ENCODE measurements at regions not wholly inside any gene's neighbourhood (a gene's known extent, or its start where the extent isn't known, plus 50 kb on each side); places are given as distances from the start of the nearest gene placed in this dataset.

DNA sequence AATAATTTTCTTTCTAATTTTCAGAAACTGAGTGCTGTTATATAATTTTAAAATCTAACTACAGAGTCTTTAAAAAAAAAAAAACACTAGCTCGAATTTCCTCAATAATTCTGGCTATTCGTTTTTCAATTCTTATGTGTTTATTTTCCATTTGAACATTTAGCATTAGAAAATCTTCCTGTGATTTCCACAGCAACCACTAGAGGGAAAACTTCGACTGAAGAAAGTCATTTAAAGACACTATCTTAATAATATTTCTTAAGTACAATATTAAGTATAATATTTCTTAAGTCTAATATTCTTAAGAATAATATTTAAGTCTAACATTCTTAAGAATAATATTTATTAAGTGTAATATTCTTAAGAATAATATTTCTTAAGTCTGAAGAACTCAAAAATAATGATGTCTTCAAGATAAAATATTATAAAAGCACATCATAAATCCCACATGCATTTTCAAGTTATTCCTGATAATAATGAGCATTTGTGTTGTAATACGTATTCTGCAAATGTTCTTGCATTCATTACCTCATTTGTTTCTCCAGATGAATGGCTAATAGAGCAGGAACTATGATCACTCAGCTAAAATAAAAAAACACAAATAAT, 118.4 kb upstream of the WDR17 start:
- DNase-seq, result peak; percentile 34

DNA sequence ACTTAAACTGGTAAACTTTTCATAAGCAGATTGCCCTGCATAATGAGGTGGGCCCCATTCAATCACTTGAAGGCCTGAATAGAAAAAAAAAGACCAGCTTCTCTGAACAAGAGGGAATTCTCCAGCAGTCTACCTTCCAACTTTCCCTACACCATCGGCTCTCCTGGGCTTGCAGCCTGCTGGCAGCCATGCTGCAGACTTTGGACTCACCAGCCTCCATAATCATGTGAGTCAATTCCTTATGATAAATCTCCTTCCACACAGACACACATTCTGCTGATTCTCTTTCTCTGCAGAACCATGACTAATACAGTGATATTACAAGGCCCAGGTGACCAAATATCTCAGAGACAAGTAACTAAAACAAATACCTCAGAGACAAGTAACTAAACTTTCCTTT, 113.8 kb upstream of the WDR17 start:
- DNase-seq, result no peak

DNA sequence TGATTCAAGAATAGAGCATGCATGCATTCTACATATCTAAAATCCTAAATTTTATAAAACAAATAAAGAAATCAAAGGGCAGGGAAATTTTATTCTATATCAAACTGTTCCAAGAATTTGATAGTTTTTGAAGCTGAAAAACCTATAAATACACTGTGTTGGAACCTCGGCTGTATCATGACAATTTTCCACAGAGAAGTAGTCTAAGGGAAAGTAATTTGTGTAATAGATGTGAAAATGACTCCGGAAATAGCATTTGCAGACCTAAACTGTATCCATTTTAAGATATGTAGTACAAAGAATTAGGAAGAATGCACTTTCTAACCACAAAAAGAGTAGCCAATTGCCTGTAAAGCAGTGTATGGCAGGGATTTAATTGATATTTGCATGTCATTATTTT, 112.5 kb upstream of the WDR17 start:
- no peak for DNase-seq

DNA sequence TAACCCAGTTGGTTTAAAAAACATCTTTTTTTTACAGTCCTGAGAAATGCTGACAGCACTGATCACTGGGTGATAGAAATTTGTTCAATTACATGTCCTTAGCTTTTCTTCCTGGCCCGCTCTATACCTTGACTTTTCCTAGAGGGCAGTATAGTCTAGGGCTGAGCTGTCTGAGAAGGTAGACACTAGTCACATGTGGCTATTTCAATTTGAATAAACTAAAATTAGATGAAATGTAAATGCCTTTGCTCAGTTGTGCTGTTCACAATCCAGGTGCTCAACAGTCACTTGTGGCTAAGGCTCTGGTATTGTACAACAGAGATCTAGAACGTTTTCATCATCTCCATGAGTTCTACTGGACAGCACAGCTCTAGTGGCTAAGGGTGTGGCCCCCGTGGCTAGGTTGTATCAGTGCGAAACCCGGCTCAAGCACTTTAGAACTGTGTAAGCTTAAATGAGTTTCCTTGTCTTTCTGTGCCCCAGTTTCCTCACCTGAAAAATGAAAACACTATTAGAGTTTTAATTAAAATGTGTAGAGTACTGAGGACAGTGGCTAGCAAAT, 111.6 kb upstream of the WDR17 start:
- DNase-seq, result no peak

DNA sequence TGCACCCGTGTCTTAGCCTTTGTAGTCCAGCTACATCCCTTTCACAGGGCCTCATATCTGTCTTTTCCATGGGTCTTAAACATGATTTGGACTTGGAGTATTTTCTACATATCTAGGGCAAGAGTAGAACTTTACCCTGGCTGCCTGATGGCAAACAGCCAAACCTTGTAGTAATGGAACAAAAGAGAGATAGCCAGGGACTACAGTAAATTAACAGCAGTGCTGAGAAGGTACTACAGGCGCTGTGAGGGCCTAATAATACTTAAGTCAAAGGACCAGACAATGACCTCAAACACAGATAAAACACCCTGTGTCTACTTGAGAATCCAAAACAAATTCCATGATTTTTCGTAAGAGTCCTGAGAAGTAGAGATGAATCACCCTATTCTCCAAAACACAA, 111.0 kb upstream of the WDR17 start:
- DNase-seq, result no peak

DNA sequence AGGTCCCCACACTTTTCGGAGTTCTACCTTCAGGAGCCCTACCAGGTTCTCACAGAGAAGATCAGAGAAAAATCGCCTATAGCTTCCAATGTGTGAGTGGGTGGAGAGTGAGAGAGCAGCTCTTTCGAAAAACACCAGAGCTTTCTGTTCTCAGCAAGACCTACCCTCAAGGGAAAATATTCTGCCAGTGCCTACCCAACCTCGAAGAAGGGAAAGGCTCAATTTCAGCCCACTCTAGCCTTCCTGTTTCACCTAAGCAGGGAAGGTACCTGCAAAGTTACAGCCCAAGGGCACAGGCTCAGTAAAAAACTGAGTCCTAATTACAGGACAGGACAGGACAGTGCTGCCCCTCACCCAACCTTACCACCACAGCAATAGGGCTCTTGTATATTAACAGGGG, 104.0 kb upstream of the WDR17 start:
- no peak for DNase-seq

DNA sequence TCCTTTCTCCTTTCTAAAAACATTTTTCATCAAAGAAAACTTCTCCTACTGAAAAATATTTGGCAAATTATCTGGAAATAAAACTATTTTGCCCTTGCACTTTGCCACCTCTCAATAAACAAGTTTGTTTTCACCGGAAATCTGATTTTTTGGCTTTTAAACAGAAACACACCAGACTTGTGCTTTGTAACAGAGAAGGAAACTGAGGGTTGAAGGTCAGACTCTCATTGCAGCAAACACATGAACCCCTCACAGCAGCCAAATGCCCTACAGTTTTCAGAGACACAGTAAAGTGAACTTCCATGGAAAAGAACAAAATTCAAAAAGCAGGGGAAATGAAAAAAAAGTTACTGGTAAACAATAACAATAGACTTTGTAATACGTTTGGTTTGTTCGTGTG, 95.6 kb upstream of the WDR17 start:
- no peak for DNase-seq

DNA sequence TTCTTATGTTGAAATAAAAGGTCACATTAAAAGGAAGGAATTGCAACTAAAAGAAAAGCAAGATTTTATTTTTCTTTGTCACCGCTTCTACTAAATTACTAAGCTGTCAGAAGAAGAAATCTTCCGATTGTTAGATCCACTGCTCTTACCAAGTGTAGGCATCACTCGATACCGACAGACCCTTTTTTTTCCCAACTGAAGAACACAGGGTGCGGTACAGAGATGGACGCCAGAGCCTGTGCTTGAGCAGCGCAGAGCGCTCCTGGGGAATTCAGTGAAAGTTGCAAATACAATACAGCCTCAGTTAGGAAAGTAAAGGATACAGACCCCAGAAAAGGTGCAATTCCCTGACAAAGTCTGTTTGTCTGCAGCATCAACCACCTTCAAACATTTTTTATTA, 94.9 kb upstream of the WDR17 start:
- DNase-seq, result no peak

DNA sequence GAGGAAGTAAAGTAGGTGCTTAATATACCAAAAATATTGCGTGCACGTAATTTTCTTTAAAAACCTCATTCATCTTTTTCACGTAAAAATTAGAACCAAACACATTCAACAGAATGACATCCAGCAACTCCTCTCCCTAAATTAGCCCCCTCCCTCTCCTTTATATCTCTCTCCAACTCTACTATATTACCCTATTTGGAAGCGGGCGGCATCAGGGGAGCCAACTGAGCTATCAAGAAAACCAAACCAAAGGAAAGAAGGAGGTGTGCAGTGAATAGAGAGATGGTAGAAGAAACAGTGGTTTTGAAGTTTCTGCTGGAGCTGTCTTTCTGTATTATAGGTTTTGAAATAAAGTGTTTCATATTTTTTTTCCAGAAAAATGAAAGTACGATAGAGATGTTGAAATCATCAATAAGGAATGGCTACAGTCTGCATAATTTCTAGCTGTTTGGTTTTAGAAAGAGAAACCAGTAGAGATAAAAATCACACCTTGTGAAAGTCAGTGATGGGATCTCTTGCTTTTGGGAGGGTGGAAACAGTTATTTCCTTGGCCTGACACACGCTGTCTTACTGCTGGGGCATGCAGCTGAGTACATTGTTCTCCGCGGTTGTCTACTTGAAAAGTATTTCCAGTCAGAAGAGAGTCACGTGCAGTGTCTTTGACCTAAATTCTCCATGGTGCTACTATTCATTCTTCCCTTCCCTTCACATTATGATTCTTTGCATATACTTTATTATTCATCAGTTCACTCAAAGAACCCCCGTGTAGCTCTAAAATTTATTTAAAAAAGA, 94.1 kb upstream of the WDR17 start:
- no peak for DNase-seq

DNA sequence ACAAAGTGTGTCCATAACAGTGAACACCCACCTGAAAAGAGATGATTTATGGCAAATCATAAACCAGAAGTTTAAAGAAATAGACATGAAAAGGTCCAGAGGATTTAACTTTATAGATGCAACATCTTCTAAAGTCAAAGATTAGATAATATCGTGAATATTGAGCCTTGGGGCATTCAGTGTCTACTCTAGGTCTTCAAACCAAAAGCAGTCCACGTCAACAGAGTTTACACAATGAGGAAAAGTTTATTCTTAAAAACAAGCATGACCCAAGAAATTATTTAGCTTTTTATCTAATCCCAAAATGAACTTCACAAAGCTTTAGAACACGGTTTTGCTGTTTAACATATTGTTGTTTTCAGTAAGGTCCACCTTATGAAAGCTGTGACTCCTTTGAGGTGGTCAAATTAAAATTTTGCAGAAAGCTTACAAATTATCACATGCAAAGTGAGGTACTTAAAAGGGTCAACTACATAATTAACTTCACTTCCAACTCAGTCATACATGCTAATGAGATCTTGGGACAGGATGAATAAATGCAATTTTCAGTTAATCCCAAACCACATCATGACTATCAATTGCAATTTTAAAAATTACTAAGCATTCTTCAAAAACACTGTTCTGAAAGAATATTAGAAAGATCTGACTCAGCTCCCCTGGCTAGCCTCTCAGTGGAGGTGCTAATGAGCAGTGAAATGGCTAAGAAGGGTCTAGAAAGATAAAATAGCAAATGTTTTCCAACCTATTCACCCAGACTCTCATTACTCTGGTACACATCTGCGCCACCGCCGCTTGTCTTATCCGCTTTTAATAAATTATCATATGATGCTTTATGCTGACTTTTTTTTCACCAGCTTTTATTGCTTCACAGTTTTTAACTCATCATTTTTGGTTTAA, 92.4 kb upstream of the WDR17 start:
- no peak for DNase-seq

DNA sequence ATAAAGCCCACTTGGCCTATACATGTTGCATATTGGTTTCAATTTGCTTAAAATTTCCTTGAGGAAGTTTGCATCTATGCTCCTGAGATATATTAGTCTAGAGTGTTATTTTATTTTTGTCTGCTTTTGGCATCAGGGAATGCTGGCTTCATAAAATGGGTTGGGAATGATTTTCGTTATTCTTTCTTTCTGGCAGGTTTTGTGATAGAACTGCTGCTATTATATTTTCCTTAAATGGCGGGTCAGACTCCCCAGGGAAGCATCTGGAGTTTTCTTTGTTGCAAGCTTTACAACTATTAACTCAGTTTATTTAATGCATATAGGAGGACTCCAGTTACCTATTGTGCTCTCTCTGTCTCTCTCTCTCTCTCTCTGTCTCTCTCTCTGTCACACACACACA, 82.0 kb upstream of the WDR17 start:
- no peak for DNase-seq

DNA sequence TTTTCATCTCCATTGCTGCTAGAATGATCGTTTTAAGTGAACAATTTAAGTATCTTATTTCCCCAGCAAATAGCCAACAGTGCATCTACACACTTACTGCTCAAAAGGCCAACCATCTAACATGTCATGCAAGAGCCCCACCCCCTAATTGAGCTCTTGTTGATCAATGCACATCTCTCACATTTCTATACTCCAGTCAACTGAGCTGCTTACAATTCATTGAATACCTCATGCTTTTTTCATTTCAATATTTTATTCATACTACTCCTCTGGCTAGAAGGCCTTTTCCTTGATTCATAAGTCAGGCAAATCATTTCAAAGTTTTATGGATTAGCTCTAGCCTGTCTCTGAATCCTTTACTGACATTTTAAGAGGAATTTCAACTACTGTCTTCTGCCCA, 79.0 kb upstream of the WDR17 start:
- no peak for DNase-seq

DNA sequence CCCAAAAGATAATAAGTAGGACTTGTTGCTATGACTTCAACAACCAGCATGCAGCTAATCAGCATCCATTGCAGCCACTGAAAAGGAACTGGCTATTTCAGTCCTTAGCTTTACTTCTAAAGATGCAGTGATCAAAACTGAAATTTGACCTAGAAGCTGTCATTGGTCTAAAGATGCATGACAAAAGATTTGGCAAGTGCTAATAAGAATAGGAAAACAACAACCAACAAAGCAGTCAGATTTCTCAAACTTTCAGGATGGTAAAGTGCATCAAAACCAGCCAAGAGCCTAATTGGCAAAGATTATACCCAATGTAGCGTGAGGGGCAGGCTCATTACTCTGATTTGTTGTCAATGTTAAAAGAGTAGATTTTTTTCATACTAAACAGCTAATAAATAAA, 77.1 kb upstream of the WDR17 start:
- no peak for DNase-seq

DNA sequence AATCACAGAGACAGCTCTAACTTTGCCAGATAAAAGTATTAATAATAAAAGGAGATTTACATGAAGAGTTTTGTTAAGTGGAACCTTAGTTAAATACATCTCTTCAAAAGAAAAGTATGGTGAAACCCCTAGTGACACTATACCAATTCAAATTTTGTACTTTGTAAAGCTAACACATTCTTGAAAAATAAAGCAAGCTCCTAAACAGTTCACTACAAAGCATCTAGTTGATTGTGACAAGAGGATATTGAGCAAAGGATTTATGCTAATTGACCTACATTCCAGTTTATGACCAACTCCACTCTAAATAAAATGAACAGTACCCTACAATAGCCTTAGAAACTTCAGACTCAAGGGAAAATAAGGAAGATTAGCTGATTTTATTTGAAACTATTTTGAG, 69.4 kb upstream of the WDR17 start:
- DNase-seq, result no peak

DNA sequence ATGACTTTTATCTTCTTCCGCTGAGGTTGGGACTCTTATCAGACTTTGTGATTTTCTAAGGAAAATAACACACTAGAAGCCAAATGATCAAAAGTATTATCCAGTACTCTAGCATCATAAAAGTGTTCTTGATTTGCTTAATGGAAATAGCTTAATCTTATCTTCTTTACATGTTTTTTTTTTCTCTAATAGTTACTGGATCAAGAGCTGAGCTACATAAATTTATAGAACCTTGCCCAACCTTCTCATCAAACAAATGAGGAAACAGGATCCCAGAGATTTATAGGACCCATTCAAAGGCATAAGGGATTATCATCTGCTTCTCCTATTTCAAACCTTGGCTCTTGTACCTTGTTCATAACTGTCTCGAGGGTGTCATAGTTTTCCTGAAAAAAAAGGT, 68.3 kb upstream of the WDR17 start:
- DNase-seq, result no peak

DNA sequence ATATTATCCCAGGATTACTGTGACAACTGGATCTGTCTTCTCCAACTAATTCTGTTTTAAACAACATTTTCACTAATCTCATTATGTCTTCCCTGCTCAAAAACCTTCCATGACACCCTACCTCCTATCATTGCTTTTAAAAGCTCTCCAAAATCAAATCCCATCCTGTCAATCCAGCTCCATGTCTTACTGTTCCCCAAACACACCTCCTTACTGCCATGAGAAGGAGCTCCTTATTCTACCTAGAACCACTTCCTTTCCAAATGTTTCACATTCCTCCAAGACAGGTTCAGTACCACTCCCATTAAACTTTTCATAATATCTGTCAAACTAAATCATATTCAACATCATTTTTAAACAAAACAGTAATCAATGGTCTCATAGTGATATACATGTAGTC, 66.9 kb upstream of the WDR17 start:
- no peak for DNase-seq

DNA sequence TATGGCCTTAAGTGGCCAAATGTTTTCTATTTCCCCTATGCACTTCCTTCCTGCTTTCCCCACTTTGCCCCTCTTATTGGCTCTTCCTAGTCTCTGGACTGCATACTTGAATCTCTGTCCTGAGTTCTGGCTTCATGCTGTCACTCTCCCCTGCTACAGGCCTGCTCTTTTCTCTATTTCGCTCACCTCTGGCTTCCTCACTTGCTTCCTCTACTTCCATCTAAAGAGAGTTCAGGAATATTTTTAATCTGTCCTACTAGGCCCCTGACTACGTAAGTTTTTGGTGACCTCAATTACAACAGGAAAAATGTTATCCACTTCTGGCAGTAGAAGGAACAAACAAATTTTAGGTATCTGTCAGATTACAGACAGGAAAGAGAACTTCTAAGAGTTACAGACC, 65.7 kb upstream of the WDR17 start:
- DNase-seq, result no peak

DNA sequence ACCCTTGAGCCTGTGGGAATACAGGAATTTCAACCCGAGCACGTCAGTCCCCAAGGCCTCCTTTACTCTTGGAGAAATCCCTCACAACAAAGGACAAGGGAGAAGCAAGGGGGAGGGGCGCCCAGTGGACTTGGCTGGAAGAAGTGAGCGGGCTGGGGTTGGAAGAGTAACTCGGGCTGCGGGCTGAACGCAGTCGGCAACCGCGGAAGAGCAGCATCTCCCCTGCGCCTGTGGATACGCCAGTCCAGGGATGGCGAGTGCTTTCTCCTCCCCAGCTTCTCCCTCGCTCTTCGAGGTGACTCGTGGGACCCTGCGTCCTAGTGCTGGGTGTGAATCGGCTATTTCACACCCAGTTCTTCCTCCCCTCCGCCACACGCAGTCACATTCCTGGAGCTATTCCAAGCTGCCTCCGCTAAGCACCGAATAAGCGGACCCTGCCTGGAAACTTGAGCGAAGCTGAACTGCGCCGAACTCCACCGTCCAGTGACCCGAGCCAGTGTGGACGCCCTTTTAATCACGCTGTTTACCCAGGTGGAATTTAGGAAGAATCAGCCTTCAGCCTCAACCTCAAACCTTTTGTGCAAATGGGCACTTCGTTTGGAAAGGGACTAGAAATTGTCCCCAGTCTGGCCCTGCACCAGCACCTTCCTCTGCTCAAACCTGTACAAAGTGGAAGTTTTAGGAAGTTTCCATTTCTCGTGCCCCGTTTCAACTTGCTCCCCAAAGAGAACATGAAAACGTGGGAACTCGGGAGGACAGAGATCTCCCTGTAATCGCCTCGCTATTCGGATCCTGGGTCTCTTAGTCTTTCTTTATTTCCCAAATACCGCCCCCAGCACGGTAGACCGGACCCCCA, 64.3 kb upstream of the WDR17 start:
- peak; percentile 37 for DNase-seq

DNA sequence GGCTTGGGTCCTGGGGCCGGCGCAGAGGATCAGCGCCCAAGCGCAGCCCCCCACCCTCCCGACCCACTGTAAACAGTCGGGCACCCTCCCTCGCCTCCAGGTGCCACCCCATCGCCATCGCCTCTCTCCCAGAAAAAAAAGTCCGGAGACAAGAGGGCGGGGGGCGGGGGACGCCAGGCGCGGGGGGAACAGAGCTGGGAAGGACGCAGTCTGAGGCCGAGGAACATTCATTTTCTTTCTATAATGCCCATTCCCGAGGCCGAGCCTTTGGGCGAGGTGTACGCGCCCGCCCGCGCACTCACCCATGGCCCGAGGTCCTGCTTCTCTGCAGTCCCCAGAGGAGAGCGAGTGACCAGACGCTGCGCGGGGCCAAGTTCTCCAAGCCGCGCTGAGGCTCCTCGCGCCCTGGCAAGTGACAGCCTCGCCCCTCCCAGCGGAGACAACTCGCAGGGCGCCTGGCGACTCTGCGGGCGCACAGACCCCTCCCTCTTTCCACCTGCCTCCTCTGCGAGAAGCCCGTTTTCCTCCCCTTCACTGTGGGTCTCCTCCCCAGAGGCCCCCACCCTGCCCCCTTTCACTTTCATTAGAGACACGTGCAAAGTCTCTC, 63.5 kb upstream of the WDR17 start:
- DNase-seq, result peak; percentile 7

DNA sequence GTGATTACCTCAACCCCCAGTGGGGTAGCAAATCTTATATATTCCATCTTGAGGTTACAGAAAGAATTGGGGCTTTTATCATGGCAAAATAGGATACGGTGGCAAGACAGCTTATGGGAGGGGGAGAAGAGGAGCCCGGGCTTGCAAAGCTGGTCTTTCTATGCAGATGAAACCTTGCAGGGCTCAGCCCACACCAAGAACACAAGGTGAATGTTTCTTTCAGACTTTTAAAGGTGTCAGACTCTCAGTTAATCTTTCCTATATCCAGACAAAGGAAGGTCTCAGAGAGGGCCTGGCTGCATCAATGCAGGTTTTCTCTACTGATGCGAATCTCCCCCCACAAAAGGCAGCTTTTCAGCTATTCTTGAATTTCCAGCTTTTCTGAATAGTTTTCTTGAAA, 59.9 kb upstream of the WDR17 start:
- no peak for DNase-seq

DNA sequence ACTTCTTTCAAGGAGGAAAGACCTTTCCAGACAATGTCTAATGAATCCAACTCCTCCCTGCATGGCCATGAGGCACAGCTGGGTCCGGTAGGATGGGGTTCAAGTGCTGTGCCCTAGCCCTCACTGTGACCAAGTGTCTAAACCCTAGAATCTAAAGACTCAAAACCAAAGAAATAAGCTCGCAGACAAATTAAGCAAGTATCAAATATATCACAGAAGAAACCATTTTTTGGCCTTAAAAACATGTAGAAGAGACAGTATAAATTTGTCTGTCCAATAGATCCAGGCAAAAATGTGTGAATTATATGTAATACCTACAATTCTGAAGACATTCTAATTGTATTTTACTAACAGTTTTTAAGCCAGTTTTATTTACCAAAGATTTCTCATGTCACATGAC, 56.4 kb upstream of the WDR17 start:
- no peak for DNase-seq

DNA sequence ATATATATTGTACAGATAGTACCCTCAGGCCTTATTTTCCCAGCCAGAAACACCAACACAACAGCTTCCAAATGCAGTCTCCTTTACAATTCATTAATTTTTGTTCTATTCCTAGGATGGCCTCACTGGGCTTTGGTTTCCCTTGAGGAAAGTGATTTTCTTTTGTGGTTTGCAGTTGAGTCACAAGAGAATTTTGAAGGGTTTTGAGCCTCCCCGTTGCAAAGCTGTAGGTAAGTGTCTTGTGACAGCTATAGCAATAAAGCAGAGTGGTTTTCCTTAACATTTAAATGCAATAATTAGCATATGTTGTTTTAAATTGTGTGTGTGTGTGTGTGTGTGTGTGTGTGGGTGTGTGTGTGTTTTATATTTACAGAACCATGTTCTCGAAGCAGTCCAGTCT, 54.1 kb upstream of the WDR17 start:
- no peak for DNase-seq
